ENCODE measurements at regions not wholly inside any gene's neighbourhood (a gene's known extent, or its start where the extent isn't known, plus 50 kb on each side); places are given as distances from the start of the nearest gene placed in this dataset.

DNA sequence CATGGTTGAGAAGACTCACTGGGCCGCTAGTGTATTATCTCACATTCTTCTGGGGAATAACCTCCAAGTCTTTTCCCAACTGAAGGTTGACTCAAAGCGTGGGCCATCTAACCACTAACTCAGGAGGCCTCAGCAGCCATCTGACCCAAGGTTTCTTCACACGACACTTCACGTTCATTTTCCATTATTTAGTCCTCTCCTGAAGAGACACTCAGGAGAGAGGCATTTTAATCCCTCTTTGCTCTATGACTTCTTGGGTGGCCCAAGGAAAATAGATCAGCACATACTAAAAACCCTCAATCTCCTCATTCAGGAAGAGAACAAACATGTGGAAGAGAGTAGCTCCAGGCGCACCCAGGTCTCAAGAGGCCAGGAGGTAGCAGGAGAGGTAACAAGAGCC lies 252.8 kb upstream of the FOXF1 start:
- FAIRE-seq = no peak
- intact Hi-C loops (cut with micrococcal nuclease; ENCODE audit: unreplicated experiment) = no loop called here
- SMC1A ChIA-PET (ENCODE audit: uncharacterized antibody, unreplicated experiment) = no interaction called here
- no peak for TF ChIP-seq CHD4 (IDR thresholded peaks at IDR 0.05)
- no peak for TF ChIP-seq EGR1 (IDR thresholded peaks at IDR 0.05; ENCODE audit: borderline replicate concordance in 1 of 2, low read depth in 2 of 2, low read length in 2 of 2)
- no peak for TF ChIP-seq PBX3 (IDR thresholded peaks at IDR 0.05; ENCODE audit: insufficient replicate concordance, low read depth, low read length)
- TF ChIP-seq RUNX3 (IDR thresholded peaks at IDR 0.05; ENCODE audit: low read length) = no peak
- no peak for TF ChIP-seq MLLT1 (IDR thresholded peaks at IDR 0.05)
- TF ChIP-seq EED (IDR thresholded peaks at IDR 0.05; ENCODE audit: low read depth) = no peak
- TF ChIP-seq NFXL1 (IDR thresholded peaks at IDR 0.05; ENCODE audit: borderline replicate concordance) = no peak
- TF ChIP-seq, protein P1, sequence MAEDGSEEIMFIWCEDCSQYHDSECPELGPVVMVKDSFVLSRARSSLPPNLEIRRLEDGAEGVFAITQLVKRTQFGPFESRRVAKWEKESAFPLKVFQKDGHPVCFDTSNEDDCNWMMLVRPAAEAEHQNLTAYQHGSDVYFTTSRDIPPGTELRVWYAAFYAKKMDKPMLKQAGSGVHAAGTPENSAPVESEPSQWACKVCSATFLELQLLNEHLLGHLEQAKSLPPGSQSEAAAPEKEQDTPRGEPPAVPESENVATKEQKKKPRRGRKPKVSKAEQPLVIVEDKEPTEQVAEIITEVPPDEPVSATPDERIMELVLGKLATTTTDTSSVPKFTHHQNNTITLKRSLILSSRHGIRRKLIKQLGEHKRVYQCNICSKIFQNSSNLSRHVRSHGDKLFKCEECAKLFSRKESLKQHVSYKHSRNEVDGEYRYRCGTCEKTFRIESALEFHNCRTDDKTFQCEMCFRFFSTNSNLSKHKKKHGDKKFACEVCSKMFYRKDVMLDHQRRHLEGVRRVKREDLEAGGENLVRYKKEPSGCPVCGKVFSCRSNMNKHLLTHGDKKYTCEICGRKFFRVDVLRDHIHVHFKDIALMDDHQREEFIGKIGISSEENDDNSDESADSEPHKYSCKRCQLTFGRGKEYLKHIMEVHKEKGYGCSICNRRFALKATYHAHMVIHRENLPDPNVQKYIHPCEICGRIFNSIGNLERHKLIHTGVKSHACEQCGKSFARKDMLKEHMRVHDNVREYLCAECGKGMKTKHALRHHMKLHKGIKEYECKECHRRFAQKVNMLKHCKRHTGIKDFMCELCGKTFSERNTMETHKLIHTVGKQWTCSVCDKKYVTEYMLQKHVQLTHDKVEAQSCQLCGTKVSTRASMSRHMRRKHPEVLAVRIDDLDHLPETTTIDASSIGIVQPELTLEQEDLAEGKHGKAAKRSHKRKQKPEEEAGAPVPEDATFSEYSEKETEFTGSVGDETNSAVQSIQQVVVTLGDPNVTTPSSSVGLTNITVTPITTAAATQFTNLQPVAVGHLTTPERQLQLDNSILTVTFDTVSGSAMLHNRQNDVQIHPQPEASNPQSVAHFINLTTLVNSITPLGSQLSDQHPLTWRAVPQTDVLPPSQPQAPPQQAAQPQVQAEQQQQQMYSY (CRISPR knock-in tag; IDR thresholded peaks at IDR 0.05) = no peak
- no peak for TF ChIP-seq TBL1XR1 (IDR thresholded peaks at IDR 0.05; ENCODE audit: low read depth, low read length)
- TF ChIP-seq, protein P2, sequence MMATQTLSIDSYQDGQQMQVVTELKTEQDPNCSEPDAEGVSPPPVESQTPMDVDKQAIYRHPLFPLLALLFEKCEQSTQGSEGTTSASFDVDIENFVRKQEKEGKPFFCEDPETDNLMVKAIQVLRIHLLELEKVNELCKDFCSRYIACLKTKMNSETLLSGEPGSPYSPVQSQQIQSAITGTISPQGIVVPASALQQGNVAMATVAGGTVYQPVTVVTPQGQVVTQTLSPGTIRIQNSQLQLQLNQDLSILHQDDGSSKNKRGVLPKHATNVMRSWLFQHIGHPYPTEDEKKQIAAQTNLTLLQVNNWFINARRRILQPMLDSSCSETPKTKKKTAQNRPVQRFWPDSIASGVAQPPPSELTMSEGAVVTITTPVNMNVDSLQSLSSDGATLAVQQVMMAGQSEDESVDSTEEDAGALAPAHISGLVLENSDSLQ (IDR thresholded peaks at IDR 0.05) = no peak
- no peak for TF ChIP-seq CREB1 (IDR thresholded peaks at IDR 0.05; ENCODE audit: low read depth)
- no peak for TF ChIP-seq SUPT20H (IDR thresholded peaks at IDR 0.05; ENCODE audit: borderline replicate concordance, control insufficient read depth, low read depth, low read length)
- TF ChIP-seq POLR2A (IDR thresholded peaks at IDR 0.05; ENCODE audit: low read depth, low read length) = no peak
- TF ChIP-seq SMC3 (IDR thresholded peaks at IDR 0.05; ENCODE audit: borderline replicate concordance, low read length) = no peak
- TF ChIP-seq BACH1 (IDR thresholded peaks at IDR 0.05; ENCODE audit: borderline replicate concordance) = no peak
- no peak for TF ChIP-seq SRF (IDR thresholded peaks at IDR 0.05; ENCODE audit: low read depth in 2 of 2, low read length in 2 of 2)
- TF ChIP-seq, protein P3, sequence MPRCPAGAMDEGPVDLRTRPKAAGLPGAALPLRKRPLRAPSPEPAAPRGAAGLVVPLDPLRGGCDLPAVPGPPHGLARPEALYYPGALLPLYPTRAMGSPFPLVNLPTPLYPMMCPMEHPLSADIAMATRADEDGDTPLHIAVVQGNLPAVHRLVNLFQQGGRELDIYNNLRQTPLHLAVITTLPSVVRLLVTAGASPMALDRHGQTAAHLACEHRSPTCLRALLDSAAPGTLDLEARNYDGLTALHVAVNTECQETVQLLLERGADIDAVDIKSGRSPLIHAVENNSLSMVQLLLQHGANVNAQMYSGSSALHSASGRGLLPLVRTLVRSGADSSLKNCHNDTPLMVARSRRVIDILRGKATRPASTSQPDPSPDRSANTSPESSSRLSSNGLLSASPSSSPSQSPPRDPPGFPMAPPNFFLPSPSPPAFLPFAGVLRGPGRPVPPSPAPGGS (IDR thresholded peaks at IDR 0.05; ENCODE audit: borderline replicate concordance, insufficient read depth, low read depth, low read length, poor library complexity, severe bottlenecking) = no peak
- no peak for TF ChIP-seq ATF7 (IDR thresholded peaks at IDR 0.05; ENCODE audit: low read depth)

More for the DNA sequence above, 252.8 kb upstream of the FOXF1 start:
- in situ Hi-C loops (cut with MboI) = no loop called here
- no peaks in the 10 kb centered on the region; the same call in 2 of the 3 replicates for H3K9me3 ChIP-seq (replicated peaks; ENCODE audit: control insufficient read depth, insufficient read depth, low read length)
- DNase-seq (ENCODE audit: low read depth, low spot score) (no peak), ATAC-seq (no peak)
- no peak overlapping the region for H3K9ac ChIP-seq (ENCODE audit: control insufficient read depth, insufficient read depth, low read length)
- no peaks in the 10 kb centered on the region for H3K79me2 ChIP-seq (ENCODE audit: control insufficient read depth, insufficient read depth, low read length)
- no peaks in the 10 kb centered on the region for H3K4me1 ChIP-seq (ENCODE audit: control insufficient read depth, insufficient read depth, low read length)
- no peak overlapping the region for H3K4me3 ChIP-seq
- H3K4me2 ChIP-seq (ENCODE audit: control insufficient read depth, insufficient read depth) = no peak overlapping the region
- BruUV-seq (replicated peaks) = no TSS peak
- no peaks in the 10 kb centered on the region for H3K36me3 ChIP-seq (ENCODE audit: control insufficient read depth in 2 of 2, insufficient read depth in 2 of 2, low read length in 1 of 2)
- H4K20me1 ChIP-seq (ENCODE audit: control insufficient read depth, insufficient read depth) = no peaks in the 10 kb centered on the region
- no peak overlapping the region for H3K27ac ChIP-seq (ENCODE audit: control insufficient read depth, insufficient read depth)
- 47% methylated on average over 5 of the region's 5 CpGs for WGBS (ENCODE audit: insufficient coverage, insufficient replicate concordance, low lambda C conversion rate, missing lambda C conversion rate)
- no peaks in the 10 kb centered on the region for H3K27me3 ChIP-seq (replicated peaks in 1 of 2; ENCODE audit: control insufficient read depth in 2 of 2, insufficient read depth in 2 of 2, low read length in 1 of 2)
- CTCF ChIA-PET = no interaction called here
- RAD21 ChIA-PET (ENCODE audit: unreplicated experiment) = no interaction called here
- POLR2A ChIA-PET = no interaction called here
- H2AFZ ChIP-seq (ENCODE audit: control insufficient read depth, low read depth, low read length) = no peak overlapping the region

Data from GM12878 (cell line).